ENCODE measurements at regions not wholly inside any gene's neighbourhood (a gene's known extent, or its start where the extent isn't known, plus 50 kb on each side); places are given as distances from the start of the nearest gene placed in this dataset.
"Not testable (repeated sequence)": the region's sequence is repeated elsewhere in the genome, so short reads cannot be mapped to it uniquely, and the experiment has no call there.

DNA sequence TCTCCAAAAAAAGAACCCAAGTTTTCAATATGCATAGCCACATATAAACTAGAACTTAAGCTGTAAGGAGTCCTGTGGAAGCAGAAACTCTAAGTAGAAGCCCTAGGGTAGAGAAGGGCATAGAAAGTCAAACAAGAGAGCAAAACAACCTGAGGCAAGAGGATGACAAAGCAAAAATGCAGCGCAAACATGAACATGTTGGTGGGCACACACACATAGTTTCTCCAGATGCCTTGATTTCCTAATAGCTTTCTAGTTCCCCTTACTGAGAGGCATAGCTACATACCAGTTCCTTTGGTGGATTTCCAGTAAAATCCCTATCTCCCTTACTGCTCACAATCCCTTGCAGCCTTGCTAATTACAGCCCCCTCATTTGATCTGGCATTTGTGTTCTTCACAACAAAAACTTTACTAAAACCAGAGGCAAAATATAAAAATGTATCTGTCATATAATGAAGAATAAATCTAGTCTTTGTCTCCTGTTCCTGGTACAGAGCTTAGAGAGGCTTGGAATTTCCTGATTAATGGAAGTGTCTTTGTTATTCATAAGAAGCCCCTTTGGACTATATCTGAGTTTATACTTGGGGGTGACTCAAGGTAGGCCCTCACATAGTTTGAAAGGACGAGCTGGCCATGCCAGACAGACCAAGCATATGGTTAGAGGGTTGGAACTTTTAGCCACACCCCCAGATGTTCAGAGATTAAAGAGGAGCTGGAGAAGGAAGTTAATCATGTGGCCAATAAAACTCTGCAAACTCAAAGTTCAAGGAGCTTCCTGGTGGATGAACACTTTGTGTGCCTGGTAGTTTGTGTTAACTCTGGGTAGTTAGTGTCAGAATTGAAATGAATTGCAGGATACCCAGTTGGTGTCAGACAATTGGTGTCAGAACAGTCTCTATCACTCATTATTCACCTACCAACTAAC is 52.7 kb upstream of the ZCCHC13 start:
- no peak for DNase-seq (ENCODE audit: low read depth)

DNA sequence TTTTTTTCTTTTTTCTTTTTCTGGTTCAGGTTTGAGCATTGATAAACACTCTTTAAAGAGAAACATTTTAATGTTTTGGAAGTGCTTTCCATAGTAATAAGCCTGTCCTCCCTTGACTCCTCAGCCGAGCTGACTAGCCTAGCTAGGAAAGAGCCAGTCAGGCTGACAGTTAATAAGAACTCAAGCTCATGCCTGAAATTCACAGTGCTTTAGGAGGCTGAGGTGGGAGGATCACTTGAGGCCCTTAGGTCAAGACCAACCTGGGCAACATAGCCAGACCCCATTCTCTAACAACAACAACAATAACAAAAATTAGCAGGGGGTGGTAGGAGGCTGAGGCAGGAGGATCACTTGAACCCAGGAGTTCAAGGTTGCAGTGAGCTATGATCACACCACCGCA is 53.4 kb upstream of the ZCCHC13 start:
- no peak for DNase-seq (ENCODE audit: low read depth)

DNA sequence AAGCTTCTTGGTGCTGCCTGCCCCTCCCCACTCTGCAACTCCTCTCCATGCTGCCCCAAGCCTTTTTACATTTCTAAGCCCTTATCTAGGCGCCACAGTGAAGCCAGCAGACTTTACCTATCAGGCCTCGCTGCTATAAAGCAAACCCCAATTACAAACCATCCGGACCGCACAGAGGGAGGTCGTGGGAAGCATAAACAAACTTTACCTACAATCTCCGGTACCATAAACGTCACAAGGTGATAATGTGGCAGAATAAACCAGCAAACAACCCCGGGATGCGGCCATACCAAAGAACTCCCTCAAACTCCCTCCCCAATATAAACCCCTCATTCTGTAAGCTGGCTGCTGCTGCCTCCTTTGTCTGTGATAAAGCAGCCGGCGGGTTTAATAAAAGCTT is 54.0 kb upstream of the ZCCHC13 start:
- no peak for DNase-seq (ENCODE audit: low read depth)

DNA sequence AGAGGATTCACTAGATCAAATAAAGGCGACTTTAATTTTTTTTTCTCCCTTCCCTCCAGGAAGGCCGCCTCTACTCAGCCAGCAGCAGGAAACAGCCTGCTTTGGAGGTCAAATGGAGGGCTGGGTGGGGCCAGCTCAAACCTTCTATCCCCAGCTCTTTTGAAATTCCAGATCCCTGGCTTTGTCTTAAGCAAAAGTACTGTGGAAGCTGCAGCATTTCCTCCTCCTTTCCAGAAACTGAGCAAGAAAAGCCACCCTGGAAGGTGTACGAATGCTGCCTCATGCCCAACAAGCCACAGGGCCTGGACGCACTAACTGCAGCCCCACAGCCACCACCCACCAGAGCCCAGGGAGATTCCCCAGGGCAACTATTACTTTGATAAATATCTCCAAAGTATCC is 55.1 kb upstream of the ZCCHC13 start:
- no peak for DNase-seq (ENCODE audit: low read depth)

DNA sequence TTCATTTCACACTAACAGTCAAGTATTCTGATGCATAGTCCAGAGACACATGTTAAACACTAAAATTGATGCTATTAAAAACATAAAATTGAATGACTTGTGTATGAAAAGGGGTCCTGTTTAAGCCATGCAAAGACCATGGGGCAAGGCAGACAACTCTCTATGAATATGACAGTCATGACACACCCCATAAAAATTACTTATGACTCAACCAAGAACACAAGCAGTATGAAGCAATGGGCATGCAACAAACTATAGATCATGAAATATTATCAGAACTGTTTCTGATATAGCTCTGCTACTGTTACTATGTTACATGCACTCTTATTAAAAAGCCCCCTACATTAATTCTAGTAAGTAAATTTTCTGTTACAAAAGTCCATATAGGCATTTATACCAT is 57.5 kb upstream of the ZCCHC13 start:
- DNase-seq (ENCODE audit: low read depth), result no peak

DNA sequence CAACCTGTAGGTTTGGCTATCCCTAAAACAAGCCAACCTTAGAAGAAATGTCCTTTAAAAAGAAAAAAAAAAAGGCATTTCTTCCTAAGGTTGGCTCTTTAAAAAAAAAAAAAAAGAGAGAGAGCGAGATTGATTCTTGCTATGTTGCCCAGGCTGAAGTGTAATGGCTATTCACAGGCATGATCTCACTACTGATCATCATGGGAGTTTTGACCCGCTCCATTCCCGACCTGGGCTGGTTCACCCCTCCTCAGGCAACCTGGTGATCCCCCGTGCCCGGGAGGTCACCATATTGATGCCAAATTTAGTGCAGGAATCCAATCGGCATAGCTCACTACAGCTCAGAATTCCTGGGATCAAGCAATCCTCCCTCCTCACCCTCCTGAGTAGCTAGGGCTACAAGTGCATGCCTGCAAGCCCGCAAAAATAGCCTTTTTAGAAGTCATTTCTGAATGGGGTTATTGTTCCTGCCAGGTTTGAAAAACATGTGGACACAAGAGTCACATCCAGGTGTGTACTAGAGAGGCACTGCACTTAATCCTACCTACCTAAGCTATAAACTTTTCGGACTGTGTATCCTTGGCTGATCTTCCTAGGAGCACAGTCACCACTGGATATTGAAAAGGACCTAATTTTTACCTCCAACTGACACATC is 61.4 kb upstream of the ZCCHC13 start:
- no peak for DNase-seq (ENCODE audit: low read depth)

DNA sequence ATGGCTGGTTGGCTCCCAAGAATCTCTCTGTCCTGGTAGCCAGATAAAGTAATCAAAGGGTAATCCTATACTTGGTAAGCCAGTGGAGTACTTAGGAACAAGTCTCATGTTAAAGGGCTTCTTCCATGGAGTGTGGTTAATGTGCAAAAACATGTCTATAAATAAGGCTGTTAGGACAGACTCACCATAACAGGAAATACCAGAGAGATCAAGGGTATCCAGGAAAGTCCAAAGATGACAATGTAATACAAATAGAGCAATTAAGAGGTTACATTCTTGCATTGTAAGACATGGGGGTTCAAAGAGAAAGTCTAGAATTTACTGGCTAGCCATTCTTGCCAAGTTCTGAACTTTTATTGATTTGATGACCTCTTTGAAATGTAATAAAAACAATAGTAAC is 61.9 kb upstream of the ZCCHC13 start:
- no peak for DNase-seq (ENCODE audit: low read depth)

DNA sequence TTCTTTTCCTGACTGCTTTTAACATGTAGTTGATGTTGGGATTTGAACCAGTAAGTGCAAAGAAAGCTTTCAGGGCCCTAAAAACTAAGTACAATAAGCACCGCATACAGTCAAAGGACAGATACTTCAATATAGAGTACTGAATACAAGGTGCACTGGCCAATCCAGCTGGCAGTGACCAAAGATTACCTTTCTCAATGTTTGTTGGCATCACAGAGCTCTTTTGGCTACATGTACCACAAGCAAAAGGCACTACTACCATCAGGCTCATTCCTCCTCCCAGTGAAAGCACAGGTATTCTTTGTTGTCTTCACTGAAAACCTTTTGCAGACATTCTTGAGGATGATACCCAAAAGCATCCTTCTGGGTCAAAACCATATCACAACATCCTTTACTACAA is 65.2 kb upstream of the ZCCHC13 start:
- DNase-seq (ENCODE audit: low read depth), result no peak

DNA sequence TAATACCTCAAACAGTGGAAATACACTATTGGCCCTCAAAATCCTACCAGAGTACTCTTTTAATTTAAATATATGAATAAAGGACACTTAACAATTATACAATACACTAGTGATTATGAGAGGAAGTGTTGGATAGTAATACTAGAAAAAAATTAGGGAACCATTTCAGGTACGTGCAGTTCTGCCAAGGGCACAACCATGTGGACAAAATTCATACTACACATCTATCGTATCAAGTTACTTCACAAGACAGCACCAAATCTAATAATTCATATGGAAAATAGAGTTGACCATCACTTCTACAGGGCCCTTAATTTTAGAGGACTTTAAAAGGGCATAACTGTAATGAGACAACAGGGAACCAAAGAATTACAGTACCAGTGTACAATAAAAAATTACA is 69.2 kb upstream of the ZCCHC13 start:
- no peak for DNase-seq (ENCODE audit: low read depth)

DNA sequence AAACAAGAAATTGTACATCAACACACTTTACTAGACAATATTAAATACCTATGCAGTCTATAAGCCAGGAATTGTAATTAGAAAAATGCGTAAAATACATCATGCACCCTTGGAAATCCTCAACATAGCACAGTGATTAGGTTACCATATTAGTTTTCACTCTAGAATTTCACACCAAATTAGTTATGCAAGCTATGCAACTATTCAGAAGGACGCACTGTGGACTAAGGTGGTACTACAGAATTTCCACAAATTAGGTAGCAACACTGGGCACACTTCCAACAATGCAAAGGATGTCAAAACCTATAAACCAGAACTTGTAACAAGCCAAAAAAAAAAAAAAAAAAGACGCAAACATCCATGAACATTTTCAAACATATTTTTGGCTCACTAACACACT is 71.1 kb upstream of the ZCCHC13 start:
- no peak for DNase-seq (ENCODE audit: low read depth)

DNA sequence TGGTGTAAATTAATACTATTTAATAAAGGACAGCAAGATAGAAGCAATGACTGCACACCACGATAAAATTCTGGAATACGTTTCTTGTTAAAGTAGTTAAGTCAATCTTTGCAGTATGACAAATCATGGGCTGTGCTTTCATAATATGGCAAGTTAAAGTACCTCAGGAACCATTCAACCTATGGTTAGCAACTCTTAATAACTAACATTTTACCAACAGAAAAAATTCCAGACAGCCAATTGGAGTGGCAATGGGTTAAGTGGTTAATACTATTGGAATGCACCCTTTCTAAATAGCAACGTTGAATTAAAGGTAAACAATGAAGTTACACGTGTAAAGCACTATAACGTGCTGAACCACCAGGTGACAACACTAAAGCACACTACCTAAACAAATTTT is 72.4 kb upstream of the ZCCHC13 start:
- DNase-seq (ENCODE audit: low read depth), result no peak

DNA sequence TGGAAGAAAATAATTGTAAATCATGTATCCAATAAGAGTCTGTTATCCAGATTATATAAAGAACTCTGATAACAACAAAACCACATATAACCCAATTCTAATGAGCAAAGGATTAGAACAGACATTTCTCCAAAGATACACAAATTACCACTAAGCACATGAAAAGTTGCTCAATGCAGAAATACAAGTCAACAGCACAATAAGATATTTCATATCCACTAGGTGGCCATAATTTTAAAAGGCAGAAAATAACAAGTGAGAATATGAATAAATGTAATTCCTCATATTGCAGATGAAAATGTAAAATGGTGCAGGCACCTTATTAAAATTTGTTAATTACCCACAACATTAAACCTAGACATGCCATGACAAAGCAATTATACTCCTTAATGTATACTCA is 73.9 kb upstream of the ZCCHC13 start:
- no peak for DNase-seq (ENCODE audit: low read depth)

DNA sequence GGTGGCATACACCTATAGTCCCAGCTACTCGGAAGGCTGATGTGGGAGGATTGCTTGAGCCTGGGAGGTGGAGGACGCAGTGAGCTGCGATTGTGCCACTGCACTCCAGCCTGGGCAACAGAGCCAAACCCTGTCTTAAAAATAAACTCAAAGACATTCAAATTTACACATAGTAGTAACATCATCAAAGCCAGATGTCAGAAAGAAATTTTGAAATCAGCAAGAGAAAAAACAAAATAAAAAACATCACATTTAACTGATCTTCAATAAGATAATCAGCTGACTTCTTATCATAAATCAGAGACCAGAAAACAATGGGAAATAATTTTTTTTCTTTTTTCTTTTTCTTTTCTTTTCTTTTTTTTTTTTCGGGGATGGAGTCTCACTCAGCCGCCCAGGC is 78.9 kb upstream of the ZCCHC13 start:
- no peak for DNase-seq (ENCODE audit: low read depth)

DNA sequence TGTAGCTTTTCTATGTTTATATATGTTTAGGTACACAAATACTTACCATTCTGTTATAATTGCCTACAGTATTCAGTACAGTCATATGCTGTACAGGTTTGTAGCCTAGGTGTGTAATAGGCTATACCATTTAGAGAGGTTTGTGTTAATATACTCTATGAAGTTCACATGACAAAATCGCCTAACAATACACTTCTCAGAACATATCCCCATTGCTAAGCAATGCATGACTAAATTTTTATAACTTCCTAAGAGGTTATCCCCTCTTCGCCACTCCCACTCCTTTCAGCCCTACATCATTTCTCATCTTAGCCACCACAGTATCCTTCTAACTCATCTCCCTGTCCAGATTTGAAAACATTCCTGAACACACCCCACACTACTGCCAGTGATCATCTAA is 83.7 kb upstream of the ZCCHC13 start:
- no peak for DNase-seq (ENCODE audit: low read depth)

DNA sequence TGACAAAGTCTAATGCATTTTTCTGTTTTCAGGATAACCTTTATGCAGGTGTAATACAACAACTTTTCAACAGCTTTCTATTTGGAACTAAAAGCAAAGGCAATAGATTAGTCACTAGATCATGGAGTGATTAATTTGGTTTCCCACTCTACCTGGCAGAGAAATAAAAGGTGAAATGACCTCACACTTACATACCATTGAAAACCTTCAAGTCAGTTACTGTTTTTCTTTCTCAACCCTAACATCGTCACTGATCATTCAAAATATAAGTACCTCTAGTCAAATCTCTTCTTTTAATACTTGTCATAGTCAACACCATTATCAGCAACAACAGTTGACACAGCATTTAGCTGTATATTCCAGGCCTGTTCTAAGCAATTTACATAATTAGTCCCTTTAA is 85.1 kb upstream of the ZCCHC13 start:
- DNase-seq (ENCODE audit: low read depth), result no peak

DNA sequence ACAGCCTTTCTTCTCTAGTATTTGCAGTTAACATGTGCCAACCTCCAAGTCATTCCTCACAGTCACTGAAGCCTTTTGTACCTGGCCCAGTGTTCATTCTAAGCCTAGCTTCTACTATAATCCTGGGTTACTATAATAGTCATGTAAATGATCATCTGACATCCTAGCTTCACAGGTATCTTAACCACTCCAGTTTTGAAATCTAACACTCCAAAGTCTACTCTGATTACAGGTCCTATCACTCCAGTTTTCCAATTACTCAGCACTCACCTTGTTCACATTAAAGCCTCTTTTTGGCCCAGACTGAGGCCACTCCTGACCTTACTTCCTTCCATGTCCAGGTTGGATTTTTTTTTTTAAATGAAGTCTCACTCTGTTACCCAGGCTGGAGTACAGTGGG is 87.6 kb upstream of the ZCCHC13 start:
- DNase-seq (ENCODE audit: low read depth), result no peak

DNA sequence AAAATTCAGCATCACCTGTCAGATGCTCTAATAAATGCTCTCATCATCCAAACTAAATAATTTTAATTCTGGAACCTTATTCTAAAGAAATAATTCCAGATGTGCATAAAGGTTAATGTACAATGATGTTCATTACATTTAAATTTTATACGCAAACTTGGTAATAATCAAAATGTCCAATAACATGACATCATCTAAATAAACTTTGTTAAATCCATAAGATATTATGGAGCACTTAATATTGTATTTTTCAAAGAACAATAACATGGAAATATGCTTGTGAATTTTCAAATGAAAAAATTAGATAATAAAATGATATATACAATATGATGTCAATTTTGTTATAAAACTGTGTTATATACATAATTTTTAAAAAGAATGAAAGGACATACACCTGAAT is 92.1 kb upstream of the ZCCHC13 start:
- no peak for DNase-seq (ENCODE audit: low read depth)

DNA sequence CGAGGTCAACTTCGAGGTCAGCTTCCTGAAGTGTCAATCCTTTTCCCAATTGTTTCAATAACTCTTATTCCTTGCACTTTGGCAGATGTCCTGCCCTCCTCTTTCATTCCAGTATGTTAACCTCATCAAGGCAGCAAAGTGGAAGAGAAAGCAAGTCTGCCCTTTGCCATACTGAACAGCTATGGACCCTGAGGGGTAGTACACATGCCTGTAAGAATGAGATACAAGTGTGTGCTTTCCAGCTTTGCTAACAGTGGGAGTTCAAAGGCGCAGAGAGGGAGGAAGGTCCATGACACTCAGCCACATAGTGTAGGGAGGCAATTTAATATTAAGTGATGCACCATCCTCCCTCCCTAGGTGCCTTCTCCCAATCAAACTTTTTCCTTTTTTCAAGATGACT is 96.4 kb upstream of the ZCCHC13 start:
- DNase-seq (ENCODE audit: low read depth), result no peak

DNA sequence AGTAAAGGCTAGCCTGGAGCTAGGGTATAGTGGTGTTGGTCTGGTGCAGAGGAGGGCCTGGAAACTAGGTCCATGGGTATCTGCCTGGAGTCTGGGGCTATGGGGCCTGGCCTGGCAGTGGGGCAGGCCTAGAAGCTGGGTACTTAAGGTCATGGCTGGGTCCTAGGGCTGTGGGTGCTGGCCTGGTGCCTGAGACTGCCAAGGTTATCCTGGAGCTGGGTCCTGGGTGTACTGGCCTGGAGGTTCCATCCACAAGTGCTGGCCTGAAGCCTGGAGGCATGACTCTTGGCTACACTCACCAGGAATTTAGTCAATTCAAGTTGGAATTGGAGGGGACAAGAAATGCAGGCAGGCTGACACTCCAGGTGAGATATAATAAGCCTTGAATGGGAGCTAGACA is 108.4 kb upstream of the ZCCHC13 start:
- DNase-seq (ENCODE audit: low read depth), result no peak

DNA sequence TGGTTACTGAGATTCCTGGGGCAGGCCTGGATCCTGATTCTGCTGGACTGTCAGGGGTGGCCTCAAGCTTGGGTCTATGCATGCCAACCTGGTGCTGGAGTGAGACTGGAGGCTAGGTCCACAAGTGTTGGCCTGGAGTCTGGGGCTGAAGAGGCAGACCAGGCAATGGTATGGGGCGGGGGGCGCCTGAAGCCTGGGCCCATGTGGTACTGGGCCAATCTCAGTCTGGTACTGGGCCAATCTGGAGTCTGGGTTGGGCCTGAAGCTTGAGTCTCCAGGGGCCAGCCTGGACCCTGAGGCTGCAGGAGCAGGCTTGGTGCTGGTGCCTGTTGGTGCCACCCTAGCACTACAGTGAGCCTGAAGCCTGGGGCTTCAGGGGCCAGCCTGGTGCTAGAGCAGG is 108.9 kb upstream of the ZCCHC13 start:
- no peak for DNase-seq (ENCODE audit: low read depth)

DNA sequence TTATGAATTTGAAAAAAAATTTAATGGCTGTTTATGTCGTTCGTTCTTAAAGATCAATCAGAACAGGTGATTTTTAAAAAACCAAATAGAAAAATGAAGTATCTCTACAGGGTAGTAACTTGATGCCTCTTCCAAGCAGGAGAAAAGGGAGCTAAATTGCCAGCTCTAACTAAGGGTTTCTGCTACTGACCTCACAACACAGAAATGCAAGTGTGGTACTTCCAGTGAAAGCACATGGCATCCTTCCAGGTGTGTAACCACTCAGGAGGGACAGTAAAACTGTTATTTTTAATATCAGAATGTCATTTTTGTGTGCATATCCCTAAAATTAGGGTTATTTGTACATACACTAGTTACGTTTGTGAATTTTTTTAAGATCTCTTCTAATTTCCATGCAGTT is 116.8 kb upstream of the ZCCHC13 start:
- no peak for DNase-seq (ENCODE audit: low read depth)

DNA sequence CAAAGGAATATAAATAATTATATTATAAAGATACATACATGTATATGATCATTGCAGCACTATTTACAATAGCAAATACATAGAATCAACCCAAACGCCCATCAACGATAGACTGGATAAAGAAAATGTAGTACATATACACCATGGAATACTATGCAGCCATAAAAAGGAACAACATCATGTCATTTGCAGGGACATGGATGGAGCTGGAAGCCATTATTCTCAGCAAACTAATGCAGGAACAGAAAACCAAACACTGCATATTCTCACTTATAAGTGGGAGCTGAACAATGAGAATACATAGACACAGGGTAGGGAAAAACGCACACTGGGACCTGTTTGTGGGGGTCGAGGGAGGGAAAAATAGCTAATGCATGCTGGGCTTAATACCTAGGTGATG is 120.9 kb upstream of the ZCCHC13 start:
- DNase-seq (ENCODE audit: low read depth), result not testable (repeated sequence)

DNA sequence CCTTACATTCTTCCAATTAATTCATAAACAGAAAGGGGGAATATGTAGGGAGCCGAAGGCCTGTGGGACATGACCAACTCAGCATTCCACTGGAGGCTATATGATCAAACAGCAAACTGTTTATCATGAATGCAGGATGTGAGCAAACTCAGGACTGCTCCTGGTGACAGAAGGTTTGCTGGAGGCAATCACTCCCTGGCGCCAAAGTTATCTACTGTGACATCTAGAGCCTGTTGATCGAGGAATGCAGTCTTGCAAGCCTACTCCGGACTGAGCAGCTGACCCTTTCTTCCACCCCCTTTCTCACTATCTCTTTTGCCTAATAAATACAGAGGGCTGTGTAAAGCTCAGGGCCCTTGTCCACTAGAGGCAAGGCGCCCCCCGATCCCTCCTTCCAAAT is 122.0 kb upstream of the ZCCHC13 start:
- not testable (repeated sequence) for DNase-seq (ENCODE audit: low read depth)

DNA sequence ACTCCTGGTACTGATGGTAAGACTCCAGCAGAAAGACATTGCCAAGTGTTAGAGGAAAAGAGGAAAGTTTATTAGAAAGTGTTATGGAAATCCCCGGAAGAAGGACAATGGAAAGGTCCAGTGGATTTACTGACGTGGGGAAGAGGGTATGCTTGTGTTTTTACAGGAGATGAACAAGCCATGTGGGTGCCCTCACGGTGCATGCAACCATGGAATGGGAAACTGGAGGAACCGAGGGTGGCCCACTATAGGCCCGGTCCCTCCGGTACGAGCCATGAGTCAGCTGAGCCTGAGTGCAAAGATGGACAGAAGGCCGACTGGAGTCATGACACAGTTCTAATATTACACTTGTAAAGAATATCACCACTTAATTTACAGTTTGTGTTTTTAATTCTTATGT is 123.3 kb upstream of the ZCCHC13 start:
- no peak for DNase-seq (ENCODE audit: low read depth)

Measured in stimulated activated CD8-positive, alpha-beta memory T cell treated with anti-CD3 and anti-CD28 coated beads, Interleukin-15, amount 100 ng/mL, for 1 hour (primary cell).